GM12891 (cell line): ENCODE measurements at regions not wholly inside any gene's neighbourhood (a gene's known extent, or its start where the extent isn't known, plus 50 kb on each side); places are given as distances from the start of the nearest gene placed in this dataset.

Experiments used
- DNase-seq: peaks from one replicate; pipeline ENCODE4 v3.0.0; 2011; ENCODE audit warnings: low spot score; ENCODE audit not compliant: insufficient read length
- FAIRE-seq: peaks from 2 replicates; lab custom pipeline; 2011; peaks lifted over from hg19 to GRCh38; lab: Jason Lieb, UNC
- PAX5 ChIP-seq: IDR thresholded peaks from 2 replicates; pipeline ENCODE4 v1.6.1; 2011; ENCODE audit warnings: low read length, moderate library complexity, mild to moderate bottlenecking; ENCODE audit not compliant: insufficient read depth, severe bottlenecking
- POLR2A ChIP-seq: IDR thresholded peaks from 2 replicates; pipeline ENCODE4 v1.6.1; 2011; ENCODE audit warnings: low read depth, low read length, control low read depth
- POLR2AphosphoS5 ChIP-seq: IDR thresholded peaks from 2 replicates; pipeline ENCODE4 v1.6.1; 2011; ENCODE audit warnings: low read depth, low read length, control low read depth
- POU2F2 ChIP-seq: IDR thresholded peaks from 2 replicates; pipeline ENCODE4 v1.6.1; 2011; ENCODE audit warnings: low read depth, mild to moderate bottlenecking, control low read depth, low read length, moderate library complexity
- SPI1 ChIP-seq: IDR thresholded peaks from 2 replicates; pipeline ENCODE4 v1.6.1; 2011; ENCODE audit warnings: low read depth, low read length, control low read depth
- TAF1 ChIP-seq: IDR thresholded peaks from 2 replicates; pipeline ENCODE4 v1.6.1; 2011; ENCODE audit warnings: low read depth, low read length, control low read depth

DNA sequence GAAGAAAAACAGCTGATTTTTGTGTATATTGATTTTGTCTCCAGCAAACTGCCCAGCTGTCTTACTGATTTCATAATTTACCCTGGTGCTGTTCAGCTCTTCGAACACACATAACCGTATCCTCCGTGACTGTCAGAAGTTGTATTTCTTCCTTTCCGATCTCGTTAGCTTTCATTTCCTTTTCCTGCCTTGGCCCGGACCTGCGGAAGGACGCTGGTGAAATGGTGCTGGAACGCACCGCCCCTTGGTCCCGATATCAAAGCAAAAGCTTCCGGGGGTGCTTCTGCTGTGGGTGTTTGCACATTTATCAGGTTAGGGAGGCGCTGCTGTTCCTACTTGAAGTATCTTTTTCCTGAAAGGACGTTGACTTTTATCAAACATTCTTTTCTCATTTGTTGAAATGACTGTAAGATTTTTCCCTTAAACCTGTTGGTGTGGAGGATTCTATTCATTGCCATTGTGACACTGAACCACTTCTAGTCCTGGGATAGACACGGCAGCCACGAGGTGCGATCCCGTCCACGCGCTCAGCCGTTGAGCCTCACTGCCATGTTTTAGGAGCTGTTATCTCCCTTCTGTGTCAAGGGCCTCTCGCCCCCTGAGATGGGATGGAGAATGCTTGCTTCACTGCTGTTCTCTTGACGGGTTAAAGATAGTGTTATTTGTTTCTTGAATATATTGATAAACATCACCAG is 72.6 kb downstream of the FOXL3 start:
- no peak for DNase-seq
- no peak for FAIRE-seq
- no peak for TF ChIP-seq POLR2AphosphoS5
- TF ChIP-seq SPI1: no peak
- TF ChIP-seq POLR2A: no peak
- no peak for TF ChIP-seq TAF1
- no peak for TF ChIP-seq PAX5
- no peak for TF ChIP-seq POU2F2

DNA sequence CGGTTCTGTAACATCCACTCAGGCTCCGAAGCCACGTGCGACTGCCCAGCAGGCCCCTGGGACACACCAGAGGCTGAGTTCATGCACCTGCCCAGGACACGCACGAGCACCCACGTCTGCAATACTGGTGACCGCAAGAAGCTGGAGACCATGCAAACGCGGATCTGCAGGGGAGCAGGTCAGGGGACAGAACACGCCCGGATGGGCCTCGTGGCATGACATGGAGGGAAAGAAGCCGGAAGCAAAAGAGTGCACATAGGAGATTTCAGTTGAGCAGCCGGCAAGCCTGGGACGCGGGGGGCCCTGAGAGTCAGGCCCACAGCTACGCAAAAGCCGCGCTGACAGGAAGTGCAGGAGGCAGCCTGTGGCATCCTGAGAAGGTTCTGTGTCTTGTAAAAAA is 73.7 kb downstream of the FOXL3 start:
- DNase-seq: no peak
- no peak for FAIRE-seq
- no peak for TF ChIP-seq POU2F2
- no peak for TF ChIP-seq PAX5
- no peak for TF ChIP-seq SPI1
- no peak for TF ChIP-seq POLR2AphosphoS5
- TF ChIP-seq POLR2A: no peak
- TF ChIP-seq TAF1: no peak

DNA sequence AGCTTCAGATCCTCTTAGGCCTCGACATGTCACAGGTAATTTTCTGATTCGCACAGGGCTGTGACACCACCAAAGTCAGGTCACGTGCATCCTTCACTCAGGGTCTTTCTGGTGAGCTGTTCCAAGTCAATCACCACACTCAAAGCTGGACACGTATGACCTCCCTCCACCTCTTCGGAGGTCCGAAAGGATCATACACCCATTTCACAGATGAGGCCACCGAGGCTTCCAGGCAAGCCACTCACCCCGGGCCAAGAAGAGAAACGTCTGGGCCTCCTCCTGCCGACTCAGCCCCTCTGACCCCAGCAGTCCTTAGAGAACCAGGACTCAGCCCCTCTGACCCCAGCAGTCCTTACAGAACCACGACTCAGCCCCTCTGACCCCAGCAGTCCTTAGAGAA is 74.6 kb downstream of the FOXL3 start:
- no peak for DNase-seq
- no peak for FAIRE-seq
- TF ChIP-seq POLR2A (no peak), TAF1 (no peak), PAX5 (no peak), POLR2AphosphoS5 (no peak), SPI1 (no peak), POU2F2 (no peak)

DNA sequence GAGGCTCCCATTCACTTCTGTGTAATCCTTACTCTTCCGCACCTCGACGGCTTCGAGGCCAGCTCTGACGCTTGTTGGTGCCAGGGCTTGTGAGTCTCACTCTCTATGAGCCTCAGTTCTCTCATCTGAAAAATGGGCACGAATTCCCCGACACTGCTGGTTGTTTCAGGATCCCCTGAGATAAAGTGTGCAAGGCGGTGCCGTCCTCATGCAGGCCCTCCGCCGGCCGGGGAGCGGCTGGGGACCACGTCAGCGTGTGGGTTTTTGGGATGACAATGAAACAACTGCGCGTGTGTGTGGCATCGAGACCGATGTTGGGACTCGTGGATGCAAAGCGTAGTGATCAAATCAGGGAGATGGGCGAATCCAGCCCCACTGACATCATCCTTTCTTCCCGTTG is 75.6 kb downstream of the FOXL3 start:
- TF ChIP-seq POLR2A (no peak), TAF1 (no peak), PAX5 (no peak), POU2F2 (no peak), POLR2AphosphoS5 (no peak), SPI1 (no peak)
- FAIRE-seq (no peak), DNase-seq (no peak)

DNA sequence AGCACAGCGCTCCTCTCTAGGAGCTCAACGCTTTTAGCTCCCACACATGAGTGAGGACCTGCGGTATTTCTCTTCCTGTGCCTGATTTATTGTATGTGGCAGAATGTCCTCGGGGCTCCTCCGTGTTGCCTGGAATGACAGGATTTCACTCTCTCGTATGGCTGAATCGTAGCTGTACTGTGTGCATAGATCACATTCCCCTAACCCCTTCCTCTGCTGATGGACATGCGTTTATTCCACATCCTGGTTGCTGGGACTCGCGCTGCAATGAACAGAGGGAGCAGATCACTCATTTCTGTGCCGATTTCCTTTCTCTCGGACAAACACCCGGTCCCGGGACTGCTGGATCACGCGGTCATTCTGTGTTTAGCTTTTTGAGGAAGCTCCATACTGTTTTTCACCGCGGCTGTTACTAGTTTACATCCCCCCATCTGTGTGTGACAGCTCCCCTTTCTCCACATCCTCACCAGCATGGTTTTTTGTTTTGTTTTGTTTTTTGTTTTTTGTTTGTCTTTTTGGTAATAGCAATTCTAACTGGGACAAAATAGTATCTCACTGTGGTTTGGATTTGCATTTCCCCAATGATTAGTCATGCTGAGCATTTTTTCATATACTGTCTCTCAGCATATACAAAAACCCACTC is 76.3 kb downstream of the FOXL3 start:
- no peak for DNase-seq
- no peak for FAIRE-seq
- no peak for TF ChIP-seq POLR2AphosphoS5
- no peak for TF ChIP-seq POU2F2
- TF ChIP-seq POLR2A: no peak
- TF ChIP-seq SPI1: no peak
- TF ChIP-seq PAX5: no peak
- no peak for TF ChIP-seq TAF1

DNA sequence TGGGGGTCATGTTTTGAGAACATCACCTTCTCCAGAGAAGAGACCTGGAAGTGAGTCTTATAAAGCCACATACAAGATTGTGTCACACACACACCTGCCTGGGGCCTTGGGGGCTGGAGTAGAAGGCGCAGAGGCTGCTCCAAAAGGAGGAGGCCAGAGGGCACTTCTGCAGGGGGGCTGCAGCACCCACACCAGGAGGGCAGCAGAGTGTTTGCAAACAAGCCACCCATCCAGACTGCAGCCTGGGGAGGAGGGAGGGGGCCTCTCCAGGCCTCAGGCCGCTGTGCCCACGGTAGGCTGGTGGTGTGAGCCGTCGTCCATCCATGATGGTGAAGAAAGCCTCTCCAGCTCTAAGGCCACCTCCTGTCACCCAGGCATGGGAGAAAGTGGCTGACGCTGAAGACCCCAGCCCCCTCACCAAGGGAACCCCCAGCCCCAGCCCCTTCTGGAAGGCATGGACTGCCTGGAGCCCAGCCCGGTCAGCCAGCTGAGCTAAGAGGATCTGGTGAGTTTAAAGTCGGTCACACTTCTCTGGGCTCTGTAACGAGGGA is 77.5 kb downstream of the FOXL3 start:
- no peak for DNase-seq
- FAIRE-seq: no peak
- TF ChIP-seq PAX5 (no peak), POLR2A (no peak), SPI1 (no peak), TAF1 (no peak), POLR2AphosphoS5 (no peak), POU2F2 (no peak)

DNA sequence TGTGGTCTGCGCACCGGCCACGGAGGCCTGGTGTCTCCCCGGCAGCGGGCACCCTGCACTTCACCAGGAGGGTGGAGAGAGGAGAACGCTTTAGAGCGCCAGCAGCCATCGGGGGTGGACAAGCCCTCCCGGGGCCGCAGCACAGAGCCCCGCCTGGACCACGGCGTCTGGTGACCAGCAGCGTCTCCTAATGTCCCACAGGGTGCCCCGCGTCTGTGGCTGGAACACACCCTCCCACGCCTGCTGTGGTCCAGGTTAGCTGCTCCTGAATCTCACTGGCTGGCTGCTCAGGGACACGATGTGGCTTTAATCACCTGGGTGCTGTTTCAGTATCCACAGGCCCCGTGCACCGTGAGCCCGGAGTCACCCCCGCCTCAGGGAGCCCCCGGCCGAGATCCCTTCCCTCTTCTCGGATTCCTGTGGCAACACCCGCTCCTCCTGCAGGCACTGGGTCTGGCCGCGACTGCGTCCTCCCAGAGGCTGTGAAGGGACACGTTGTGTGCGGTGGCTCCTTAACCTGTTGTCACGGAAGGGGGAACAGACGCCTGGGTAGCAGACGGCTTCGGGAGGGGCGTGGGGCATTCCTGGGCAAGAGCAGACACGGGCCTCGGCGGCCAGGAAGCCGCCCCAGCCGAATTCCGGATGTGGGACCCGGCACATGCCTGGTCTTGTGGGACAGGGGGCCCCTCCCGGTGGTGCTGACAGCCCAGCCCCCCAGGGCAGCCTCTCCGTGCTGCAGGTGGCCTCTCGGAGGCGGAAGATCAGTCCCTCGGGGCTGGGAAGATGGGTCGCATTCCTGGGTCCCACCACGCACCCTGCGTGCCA is 78.9 kb downstream of the FOXL3 start:
- DNase-seq (no peak), FAIRE-seq (no peak)
- TF ChIP-seq POLR2A: no peak
- TF ChIP-seq PAX5: no peak
- no peak for TF ChIP-seq TAF1

DNA sequence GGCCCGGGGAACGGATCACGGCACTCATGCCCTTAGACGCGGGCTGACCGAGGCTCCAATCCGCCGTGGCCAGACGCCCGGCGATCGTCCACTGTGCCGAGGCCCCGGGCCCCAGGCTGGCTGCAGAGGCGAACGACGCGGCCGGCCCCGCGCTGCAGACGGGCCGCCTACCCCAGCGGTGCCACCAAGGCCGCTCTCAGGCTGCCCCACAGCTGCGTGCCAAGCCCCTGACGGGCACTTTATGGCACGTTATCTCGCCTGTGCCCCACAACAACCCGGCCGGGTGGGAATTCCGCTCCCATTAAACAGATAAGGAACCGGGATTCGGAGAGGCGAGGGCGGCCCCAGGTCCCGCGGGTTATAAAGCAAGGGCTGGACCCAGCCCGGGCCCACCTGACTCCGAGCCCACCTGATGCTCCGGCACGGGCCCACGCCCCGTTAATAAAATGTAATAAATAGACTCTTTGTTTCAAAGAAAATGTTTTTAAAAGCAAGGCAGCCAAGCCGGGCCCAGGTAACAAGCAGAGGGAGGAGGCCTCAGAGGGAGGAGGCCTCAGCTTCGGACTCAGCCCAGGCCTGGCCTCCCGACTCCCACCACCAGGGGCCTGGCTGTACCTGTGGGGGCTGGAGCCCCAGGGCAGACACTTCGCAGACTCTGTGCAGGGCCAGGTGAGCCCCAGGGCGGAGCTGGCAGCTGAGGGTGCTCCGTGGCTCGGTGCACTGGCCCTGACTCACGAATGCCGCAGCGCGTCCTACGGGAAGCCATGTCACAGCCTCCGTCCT is 79.7 kb downstream of the FOXL3 start:
- FAIRE-seq (no peak), DNase-seq (no peak)
- no peak for TF ChIP-seq POU2F2

DNA sequence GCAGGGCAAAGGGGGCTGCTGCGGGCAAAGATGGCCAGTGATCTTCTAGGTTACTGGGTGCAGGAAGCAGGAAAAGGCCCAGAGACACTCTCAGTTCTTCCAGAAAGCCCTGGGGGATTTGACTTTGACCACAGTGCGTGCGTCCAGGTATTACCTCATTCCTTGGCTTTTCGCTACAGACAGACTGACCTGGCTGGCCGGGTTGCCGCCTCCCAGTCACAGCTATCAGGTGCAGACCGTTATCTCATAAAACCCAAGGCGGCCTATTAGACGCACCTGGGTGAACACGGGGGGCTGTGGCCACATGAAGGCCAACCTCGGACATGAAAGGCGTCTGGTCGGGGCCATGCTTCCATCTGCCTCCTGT is 80.3 kb downstream of the FOXL3 start:
- DNase-seq (no peak), FAIRE-seq (no peak)
- no peak for TF ChIP-seq POU2F2
- no peak for TF ChIP-seq TAF1
- no peak for TF ChIP-seq PAX5
- TF ChIP-seq POLR2AphosphoS5: no peak
- no peak for TF ChIP-seq SPI1
- TF ChIP-seq POLR2A: no peak
